ENCODE measurements at regions not wholly inside any gene's neighbourhood (a gene's known extent, or its start where the extent isn't known, plus 50 kb on each side); places are given as distances from the start of the nearest gene placed in this dataset.

GRCh38 chr21:28537371-28538079 lies 455.2 kb downstream of the LTN1 start:
- no peak overlapping the region for H2AFZ ChIP-seq (replicated peaks)
- H3F3A ChIP-seq (ENCODE audit: low read depth), result no peaks in the 10 kb centered on the region
- H3K9me3 ChIP-seq (ENCODE audit: low read depth), result no peaks in the 10 kb centered on the region
- no peak overlapping the region for H3K4me3 Mint-ChIP-seq
- H3K9ac ChIP-seq, result no peak overlapping the region
- no peak overlapping the region for H3K27ac ChIP-seq
- no peaks in the 10 kb centered on the region for H3K36me3 Mint-ChIP-seq
- no peaks in the 10 kb centered on the region for H3K4me1 Mint-ChIP-seq
- no peaks in the 10 kb centered on the region for H3K27me3 ChIP-seq
- no peaks in the 10 kb centered on the region for H3K9me3 Mint-ChIP-seq
- H3K36me3 ChIP-seq, result no peaks in the 10 kb centered on the region
- H4K20me1 ChIP-seq (ENCODE audit: low read depth), result no peaks in the 10 kb centered on the region
- TF ChIP-seq EZH2phosphoT487 (IDR thresholded peaks at IDR 0.05) (no peak), EZH2 (IDR thresholded peaks at IDR 0.05) (no peak)
- TF ChIP-seq, protein P1, sequence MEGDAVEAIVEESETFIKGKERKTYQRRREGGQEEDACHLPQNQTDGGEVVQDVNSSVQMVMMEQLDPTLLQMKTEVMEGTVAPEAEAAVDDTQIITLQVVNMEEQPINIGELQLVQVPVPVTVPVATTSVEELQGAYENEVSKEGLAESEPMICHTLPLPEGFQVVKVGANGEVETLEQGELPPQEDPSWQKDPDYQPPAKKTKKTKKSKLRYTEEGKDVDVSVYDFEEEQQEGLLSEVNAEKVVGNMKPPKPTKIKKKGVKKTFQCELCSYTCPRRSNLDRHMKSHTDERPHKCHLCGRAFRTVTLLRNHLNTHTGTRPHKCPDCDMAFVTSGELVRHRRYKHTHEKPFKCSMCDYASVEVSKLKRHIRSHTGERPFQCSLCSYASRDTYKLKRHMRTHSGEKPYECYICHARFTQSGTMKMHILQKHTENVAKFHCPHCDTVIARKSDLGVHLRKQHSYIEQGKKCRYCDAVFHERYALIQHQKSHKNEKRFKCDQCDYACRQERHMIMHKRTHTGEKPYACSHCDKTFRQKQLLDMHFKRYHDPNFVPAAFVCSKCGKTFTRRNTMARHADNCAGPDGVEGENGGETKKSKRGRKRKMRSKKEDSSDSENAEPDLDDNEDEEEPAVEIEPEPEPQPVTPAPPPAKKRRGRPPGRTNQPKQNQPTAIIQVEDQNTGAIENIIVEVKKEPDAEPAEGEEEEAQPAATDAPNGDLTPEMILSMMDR (IDR thresholded peaks at IDR 0.05), result no peak
- H3K4me3 ChIP-seq, result no peak overlapping the region
- no peak for DNase-seq (ENCODE audit: low spot score)
- H3K27ac Mint-ChIP-seq, result no peak overlapping the region
- H3K4me2 ChIP-seq, result no peak overlapping the region
- H3K27me3 Mint-ChIP-seq (ENCODE audit: insufficient read depth, low read depth), result no peaks in the 10 kb centered on the region
- H3K79me2 ChIP-seq (ENCODE audit: low read depth), result no peaks in the 10 kb centered on the region
- H3K4me1 ChIP-seq, result no peaks in the 10 kb centered on the region

DNA sequence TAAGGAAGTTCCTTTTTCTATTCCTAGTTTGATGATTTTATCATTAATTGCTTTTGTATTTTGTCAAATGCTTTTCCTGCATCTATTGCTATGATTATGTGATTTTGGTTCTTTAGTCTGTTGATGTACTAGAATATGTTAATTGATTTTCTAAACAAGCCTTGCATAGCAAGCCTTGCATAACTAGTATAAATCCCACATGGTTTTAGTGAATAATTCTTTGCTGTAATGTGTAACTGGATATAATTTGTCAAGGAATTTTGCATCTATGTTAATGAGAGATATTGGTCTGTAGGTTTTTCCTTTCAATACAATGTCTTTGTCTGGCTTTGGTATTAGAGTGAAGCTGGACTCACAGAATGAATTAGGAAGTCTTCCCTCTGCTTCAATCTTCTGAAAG lies 460.2 kb downstream of the LTN1 start:
- Histone ChIP-seq H2AFZ (replicated peaks) (no peak overlapping the region), H3K27me3 (no peaks in the 10 kb centered on the region), H3K36me3 (no peaks in the 10 kb centered on the region), H3K4me2 (no peak overlapping the region), H3K9me3 (ENCODE audit: low read depth) (no peaks in the 10 kb centered on the region), H4K20me1 (ENCODE audit: low read depth) (no peaks in the 10 kb centered on the region), H3K9ac (no peak overlapping the region), H3K79me2 (ENCODE audit: low read depth) (no peaks in the 10 kb centered on the region), H3K27ac (no peak overlapping the region), H3K4me3 (no peak overlapping the region), H3K4me1 (no peaks in the 10 kb centered on the region), H3F3A (ENCODE audit: low read depth) (no peaks in the 10 kb centered on the region)
- no peak for DNase-seq (ENCODE audit: low spot score)
- Mint-ChIP-seq H3K27me3 (ENCODE audit: insufficient read depth, low read depth) (no peaks in the 10 kb centered on the region), H3K4me1 (no peaks in the 10 kb centered on the region), H3K4me3 (no peak overlapping the region), H3K9me3 (no peaks in the 10 kb centered on the region), H3K27ac (no peak overlapping the region), H3K36me3 (no peaks in the 10 kb centered on the region)
- TF ChIP-seq, protein P1 (IDR thresholded peaks at IDR 0.05), result no peak
- TF ChIP-seq EZH2 (IDR thresholded peaks at IDR 0.05), result no peak
- no peak for TF ChIP-seq EZH2phosphoT487 (IDR thresholded peaks at IDR 0.05)

DNA sequence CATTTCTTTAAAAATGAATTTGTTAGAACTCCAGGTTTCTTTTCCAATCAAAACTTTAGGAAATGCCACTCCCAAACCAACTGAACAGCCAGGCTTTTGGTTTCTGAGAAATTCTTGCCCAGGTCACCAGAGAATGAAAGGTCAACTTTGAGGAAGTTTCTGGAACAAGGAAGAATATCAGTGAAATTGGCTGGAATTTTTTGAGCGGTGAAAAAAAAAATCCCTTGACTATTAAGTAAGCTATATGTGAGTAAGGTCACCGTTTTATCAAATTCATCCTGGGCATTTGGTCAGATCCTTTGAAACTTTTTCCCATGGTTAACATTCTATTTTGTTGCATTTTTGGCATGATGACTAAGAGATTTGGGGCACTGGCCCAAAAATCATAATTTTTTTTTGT lies 469.3 kb downstream of the LTN1 start:
- H3K27me3 ChIP-seq, result no peaks in the 10 kb centered on the region
- H3K27ac ChIP-seq, result no peak overlapping the region
- no peaks in the 10 kb centered on the region for H3K9me3 Mint-ChIP-seq
- H3K9ac ChIP-seq, result no peak overlapping the region
- H4K20me1 ChIP-seq (ENCODE audit: low read depth), result no peaks in the 10 kb centered on the region
- no peaks in the 10 kb centered on the region for H3K9me3 ChIP-seq (ENCODE audit: low read depth)
- no peaks in the 10 kb centered on the region for H3K4me1 ChIP-seq
- H3K36me3 ChIP-seq, result no peaks in the 10 kb centered on the region
- H2AFZ ChIP-seq (replicated peaks), result no peak overlapping the region
- no peaks in the 10 kb centered on the region for H3K27me3 Mint-ChIP-seq (ENCODE audit: insufficient read depth, low read depth)
- H3K4me2 ChIP-seq, result no peak overlapping the region
- no peaks in the 10 kb centered on the region for H3F3A ChIP-seq (ENCODE audit: low read depth)
- no peak overlapping the region for H3K4me3 ChIP-seq
- no peaks in the 10 kb centered on the region for H3K36me3 Mint-ChIP-seq
- DNase-seq (ENCODE audit: low spot score), result no peak
- no peak overlapping the region for H3K27ac Mint-ChIP-seq
- H3K4me3 Mint-ChIP-seq, result no peak overlapping the region
- H3K4me1 Mint-ChIP-seq, result no peaks in the 10 kb centered on the region
- H3K79me2 ChIP-seq (ENCODE audit: low read depth), result no peaks in the 10 kb centered on the region
- TF ChIP-seq EZH2phosphoT487 (IDR thresholded peaks at IDR 0.05) (no peak), EZH2 (IDR thresholded peaks at IDR 0.05) (no peak)
- TF ChIP-seq, protein P1 (IDR thresholded peaks at IDR 0.05), result no peak
